AG04450 (cell line): ENCODE measurements at regions not wholly inside any gene's neighbourhood (a gene's known extent, or its start where the extent isn't known, plus 50 kb on each side); places are given as distances from the start of the nearest gene placed in this dataset.

Experiments used
- CTCF ChIA-PET: fragments of 300-600, 350-600 bp; formaldehyde crosslinking; extraction: SDS; loops from one replicate; lab custom pipeline; 2022; ENCODE audit warnings: antibody characterized with exemption, inconsistent platforms; lab: Charles Lee
- POLR2A ChIA-PET: fragments of 350-600 bp; formaldehyde crosslinking; extraction: SDS; loops from one replicate; lab custom pipeline; 2021; ENCODE audit warnings: antibody characterized with exemption, inconsistent platforms; lab: Yijun Ruan, JAX
- DNase-seq: peaks from one replicate; pipeline ENCODE4 v3.0.0-alpha.2; 2011; ENCODE audit warnings: low read depth, low spot score
- H3K27ac ChIP-seq: one replicate; pipeline ENCODE4 v1.5.1; 2012; ENCODE audit warnings: low read depth, low read length, control low read depth
- H3K27me3 ChIP-seq: one replicate; pipeline ENCODE4 v1.6.0; 2012; ENCODE audit warnings: low read length; ENCODE audit not compliant: control insufficient read depth, insufficient read depth
- H3K4me3 ChIP-seq: 2 replicates; pipeline ENCODE4 v1.5.1; 2011; ENCODE audit warnings: mild to moderate bottlenecking, low read depth, low read length, control low read depth
- H3K9me3 ChIP-seq: 2 replicates; pipeline ENCODE4 v1.5.1; 2012; ENCODE audit warnings: low read length; ENCODE audit not compliant: control insufficient read depth, insufficient read depth
- TF ChIP-seq, protein P1 (sequence below): IDR thresholded peaks from 2 replicates; pipeline ENCODE4 v1.5.1; 2011; ENCODE audit warnings: low read depth, low read length, control low read depth, inconsistent platforms

- ChIA-PET CTCF (no interaction called here), POLR2A (no interaction called here)
- H3K9me3 ChIP-seq, result no peaks in the 10 kb centered on the region
- H3K4me3 ChIP-seq, result no peak overlapping the region
- no peak for DNase-seq
- no peaks in the 10 kb centered on the region for H3K27me3 ChIP-seq
- TF ChIP-seq, protein P1, sequence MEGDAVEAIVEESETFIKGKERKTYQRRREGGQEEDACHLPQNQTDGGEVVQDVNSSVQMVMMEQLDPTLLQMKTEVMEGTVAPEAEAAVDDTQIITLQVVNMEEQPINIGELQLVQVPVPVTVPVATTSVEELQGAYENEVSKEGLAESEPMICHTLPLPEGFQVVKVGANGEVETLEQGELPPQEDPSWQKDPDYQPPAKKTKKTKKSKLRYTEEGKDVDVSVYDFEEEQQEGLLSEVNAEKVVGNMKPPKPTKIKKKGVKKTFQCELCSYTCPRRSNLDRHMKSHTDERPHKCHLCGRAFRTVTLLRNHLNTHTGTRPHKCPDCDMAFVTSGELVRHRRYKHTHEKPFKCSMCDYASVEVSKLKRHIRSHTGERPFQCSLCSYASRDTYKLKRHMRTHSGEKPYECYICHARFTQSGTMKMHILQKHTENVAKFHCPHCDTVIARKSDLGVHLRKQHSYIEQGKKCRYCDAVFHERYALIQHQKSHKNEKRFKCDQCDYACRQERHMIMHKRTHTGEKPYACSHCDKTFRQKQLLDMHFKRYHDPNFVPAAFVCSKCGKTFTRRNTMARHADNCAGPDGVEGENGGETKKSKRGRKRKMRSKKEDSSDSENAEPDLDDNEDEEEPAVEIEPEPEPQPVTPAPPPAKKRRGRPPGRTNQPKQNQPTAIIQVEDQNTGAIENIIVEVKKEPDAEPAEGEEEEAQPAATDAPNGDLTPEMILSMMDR, result no peak
- no peak overlapping the region for H3K27ac ChIP-seq
Measured at GRCh38 chr12:89263900-89264299, 88.4 kb downstream of the DUSP6 start.

DNA sequence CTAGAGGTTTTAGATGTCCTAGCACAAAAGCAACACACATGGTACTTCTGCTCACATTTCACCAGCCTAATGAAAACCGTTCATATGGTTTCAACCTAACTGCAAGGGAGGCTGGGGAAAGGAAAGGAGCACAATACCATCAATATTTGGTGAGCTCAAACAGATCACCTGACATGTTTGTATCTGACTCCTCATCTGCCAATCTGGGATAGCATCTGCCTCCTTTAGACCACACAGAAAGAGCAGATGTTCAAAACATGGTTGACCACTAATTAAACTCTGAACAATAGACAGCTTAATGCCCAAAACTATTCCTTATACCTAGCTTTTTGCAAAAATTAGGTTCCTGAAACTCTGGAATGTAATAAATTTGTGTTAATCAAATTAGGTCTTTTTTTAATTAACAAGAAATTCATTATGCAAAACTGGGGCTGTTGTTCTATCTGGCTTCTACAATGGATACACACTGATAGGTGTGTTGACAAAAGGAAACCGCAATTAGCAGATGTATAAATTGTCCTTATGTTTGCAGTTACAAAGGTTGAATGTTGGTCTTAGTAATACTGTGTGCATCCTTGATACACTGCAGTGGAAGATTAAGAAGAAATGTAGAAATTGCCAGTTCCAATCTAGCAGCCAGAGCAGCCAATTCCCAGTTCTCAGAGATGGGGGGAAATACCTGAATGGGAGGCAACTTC is 89.3 kb downstream of the DUSP6 start:
- POLR2A ChIA-PET, result no interaction called here
- H3K27me3 ChIP-seq, result no peaks in the 10 kb centered on the region
- no peaks in the 10 kb centered on the region for H3K9me3 ChIP-seq
- no peak for DNase-seq
- CTCF ChIA-PET, result interaction anchor here (1.1 kb wide), 1 partner anchor 243 kb away, joined by 4 read pairs; no protein-coding TSS in a partner anchor
- no peak overlapping the region for H3K4me3 ChIP-seq
- no peak overlapping the region for H3K27ac ChIP-seq
- TF ChIP-seq, protein P1, result no peak

DNA sequence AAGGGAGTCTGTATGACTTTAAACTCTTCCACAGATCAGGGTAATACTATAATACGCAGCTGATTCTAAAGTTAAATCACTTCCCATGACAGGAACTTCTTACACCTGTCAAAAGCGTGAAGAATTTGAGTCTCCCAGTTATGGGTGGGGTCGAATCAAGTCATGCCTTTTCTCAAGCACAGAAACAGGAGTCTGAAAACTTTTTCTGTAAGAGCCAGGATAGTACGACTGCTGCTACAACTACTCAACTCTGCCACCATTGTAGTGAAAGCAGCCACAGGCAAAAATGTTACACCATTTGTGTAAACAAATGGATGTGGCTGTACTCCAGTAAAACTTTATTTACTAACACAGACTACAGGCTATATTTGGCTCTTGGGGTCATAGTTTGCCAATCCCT is 90.3 kb downstream of the DUSP6 start:
- POLR2A ChIA-PET, result interaction anchor here (0.6 kb wide), 1 partner anchor 56 kb away, joined by 4 read pairs; no protein-coding TSS in a partner anchor
- H3K27ac ChIP-seq, result no peak overlapping the region

GRCh38 chr12:89260841-89261637 is 91.3 kb downstream of the DUSP6 start:
- no peak for DNase-seq
- H3K9me3 ChIP-seq, result no peaks in the 10 kb centered on the region
- ChIA-PET CTCF (no interaction called here), POLR2A (interaction anchor here (0.6 kb wide), 1 partner anchor 57 kb away, joined by 4 read pairs; no protein-coding TSS in a partner anchor)
- H3K27ac ChIP-seq, result no peak overlapping the region
- no peak overlapping the region for H3K4me3 ChIP-seq
- no peaks in the 10 kb centered on the region for H3K27me3 ChIP-seq
- TF ChIP-seq, protein P1, result no peak

More for the DNA sequence above, 90.3 kb downstream of the DUSP6 start:
- no peaks in the 10 kb centered on the region for H3K27me3 ChIP-seq
- DNase-seq, result no peak
- H3K9me3 ChIP-seq, result no peaks in the 10 kb centered on the region
- CTCF ChIA-PET, result interaction anchor here (0.5 to 1.1 kb wide), 2 partner anchors 242 to 1929 kb away, joined by 4 read pairs; no protein-coding TSS in a partner anchor
- H3K4me3 ChIP-seq, result no peak overlapping the region
- TF ChIP-seq, protein P1, result no peak

DNA sequence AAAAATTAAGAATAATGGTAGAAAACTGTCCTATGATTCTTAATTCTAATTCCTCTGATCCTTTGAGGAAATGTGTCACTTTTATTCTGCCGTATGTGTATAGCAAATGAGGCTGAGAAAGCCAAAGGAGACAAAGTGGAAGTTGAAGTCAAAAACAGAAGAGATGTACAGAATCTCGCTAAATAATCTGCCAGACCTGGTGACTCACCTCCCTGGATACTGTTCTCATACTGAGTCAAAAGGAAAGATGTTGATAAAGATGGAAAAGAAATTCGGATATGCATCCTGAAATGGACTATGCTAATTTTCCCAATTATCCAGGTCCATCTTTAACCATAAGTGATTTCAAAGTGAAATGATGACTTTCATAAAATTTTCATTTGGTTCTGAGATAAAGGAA is 92.5 kb downstream of the DUSP6 start:
- TF ChIP-seq, protein P1, result no peak
- ChIA-PET POLR2A (no interaction called here), CTCF (no interaction called here)
- Histone ChIP-seq H3K4me3 (no peak overlapping the region), H3K27me3 (no peaks in the 10 kb centered on the region), H3K27ac (no peak overlapping the region), H3K9me3 (no peaks in the 10 kb centered on the region)
- no peak for DNase-seq
